ENCODE measurements at regions not wholly inside any gene's neighbourhood (a gene's known extent, or its start where the extent isn't known, plus 50 kb on each side); places are given as distances from the start of the nearest gene placed in this dataset.
"Not testable (repeated sequence)": the region's sequence is repeated elsewhere in the genome, so short reads cannot be mapped to it uniquely, and the experiment has no call there.

- no peak for DNase-seq (ENCODE audit: low spot score)
Observed at GRCh38 chr13:39893808-39894207, 238.3 kb downstream of the COG6 start.

GRCh38 chr13:39894586-39894985, 239.1 kb downstream of the COG6 start:
- no peak for DNase-seq (ENCODE audit: low spot score)

- no peak for DNase-seq (ENCODE audit: low spot score)
Observed at GRCh38 chr13:39895254-39895653, 239.8 kb downstream of the COG6 start.

GRCh38 chr13:39897636-39898035, 242.2 kb downstream of the COG6 start:
- DNase-seq (ENCODE audit: low spot score): no peak

- no peak for DNase-seq (ENCODE audit: low spot score)
Observed at GRCh38 chr13:39900106-39900750, 244.8 kb downstream of the COG6 start.

- DNase-seq (ENCODE audit: low spot score): no peak
Observed at GRCh38 chr13:39904959-39905358, 249.5 kb downstream of the COG6 start.

GRCh38 chr13:39909634-39910033, 254.2 kb downstream of the COG6 start:
- DNase-seq (ENCODE audit: low spot score): no peak

GRCh38 chr13:39910041-39910440, 254.6 kb downstream of the COG6 start:
- DNase-seq (ENCODE audit: low spot score): no peak

- no peak for DNase-seq (ENCODE audit: low spot score)
Observed at GRCh38 chr13:39910833-39911232, 255.4 kb downstream of the COG6 start.

- DNase-seq (ENCODE audit: low spot score): no peak
Observed at GRCh38 chr13:39913339-39913738, 257.9 kb downstream of the COG6 start.

GRCh38 chr13:39913928-39914327, 258.5 kb downstream of the COG6 start:
- no peak for DNase-seq (ENCODE audit: low spot score)

GRCh38 chr13:39915418-39915817, 260.0 kb downstream of the COG6 start:
- no peak for DNase-seq (ENCODE audit: low spot score)

- DNase-seq (ENCODE audit: low spot score): no peak
Observed at GRCh38 chr13:39916330-39916729, 260.9 kb downstream of the COG6 start.

GRCh38 chr13:39918620-39919236, 263.3 kb downstream of the COG6 start:
- no peak for DNase-seq (ENCODE audit: low spot score)

- DNase-seq (ENCODE audit: low spot score): no peak
Observed at GRCh38 chr13:39920613-39921012, 265.2 kb downstream of the COG6 start.

GRCh38 chr13:39926345-39926744, 270.9 kb downstream of the COG6 start:
- no peak for DNase-seq (ENCODE audit: low spot score)

- DNase-seq (ENCODE audit: low spot score): no peak
Observed at GRCh38 chr13:39928261-39928660, 272.8 kb downstream of the COG6 start.

- DNase-seq (ENCODE audit: low spot score): no peak
Observed at GRCh38 chr13:39929583-39929982, 274.1 kb downstream of the COG6 start.

GRCh38 chr13:39930060-39930459, 274.6 kb downstream of the COG6 start:
- DNase-seq (ENCODE audit: low spot score): no peak

- no peak for DNase-seq (ENCODE audit: low spot score)
Observed at GRCh38 chr13:39930544-39931444, 275.3 kb downstream of the COG6 start.

- DNase-seq (ENCODE audit: low spot score): no peak
Observed at GRCh38 chr13:39931505-39931904, 276.0 kb downstream of the COG6 start.

- not testable (repeated sequence) for DNase-seq (ENCODE audit: low spot score)
Observed at GRCh38 chr13:39932514-39932913, 277.1 kb downstream of the COG6 start.

- no peak for DNase-seq (ENCODE audit: low spot score)
Observed at GRCh38 chr13:39935155-39935554, 279.7 kb downstream of the COG6 start.
